MM.1S (cell line): ENCODE measurements at regions not wholly inside any gene's neighbourhood (a gene's known extent, or its start where the extent isn't known, plus 50 kb on each side); places are given as distances from the start of the nearest gene placed in this dataset.
A peak's percentile ranks its signal among the peaks of the same experiment; 100 is the strongest.

Experiments used
- DNase-seq: peaks from one replicate; pipeline ENCODE4 v3.0.0-alpha.2; 2015
- H2AFZ ChIP-seq: fragments of 300-600 bp; sonication (generic); 2 replicates; pipeline ENCODE4 v1.6.0; 2016; ENCODE audit warnings: antibody characterized with exemption, low read length
- H3F3A ChIP-seq: fragments of 300-600 bp; sonication (generic); 2 replicates; pipeline ENCODE4 v1.6.1; 2016; ENCODE audit warnings: mild to moderate bottlenecking, antibody characterized with exemption, low read length, moderate library complexity, mixed read lengths; ENCODE audit not compliant: insufficient read depth
- H3K27ac ChIP-seq: fragments of 300-600 bp; sonication (generic); 2 replicates; pipeline ENCODE4 v1.5.1; 2016; ENCODE audit warnings: mild to moderate bottlenecking, low read length
- H3K27me3 ChIP-seq: fragments of 300-600 bp; sonication (generic); replicated peaks from 2 replicates; pipeline ENCODE4 v1.6.0; 2016; ENCODE audit warnings: low read length; ENCODE audit not compliant: insufficient read depth
- H3K36me3 ChIP-seq: fragments of 300-600 bp; sonication (generic); replicated peaks from 2 replicates; pipeline ENCODE4 v1.6.1; 2016; ENCODE audit warnings: mild to moderate bottlenecking, low read length, mixed read lengths; ENCODE audit not compliant: insufficient read depth
- H3K4me1 ChIP-seq: fragments of 300-600 bp; sonication (generic); 2 replicates; pipeline ENCODE4 v1.6.1; 2016; ENCODE audit warnings: low read length, mixed read lengths
- H3K4me2 ChIP-seq: fragments of 300-600 bp; sonication (generic); 2 replicates; pipeline ENCODE4 v1.6.0; 2016; ENCODE audit warnings: low read depth, low read length
- H3K4me3 ChIP-seq: fragments of 300-600 bp; sonication (generic); 2 replicates; pipeline ENCODE4 v1.5.1; 2016; ENCODE audit warnings: low read length, mixed read lengths
- H3K79me2 ChIP-seq: fragments of 300-600 bp; sonication (generic); 2 replicates; pipeline ENCODE4 v1.6.1; 2016; ENCODE audit warnings: mixed run types, low read length, mixed read lengths
- H3K9ac ChIP-seq: fragments of 300-600 bp; sonication (generic); 2 replicates; pipeline ENCODE4 v1.6.1; 2016; ENCODE audit warnings: low read length, mixed read lengths
- H3K9me2 ChIP-seq: fragments of 300-600 bp; sonication (generic); replicated peaks from 2 replicates; pipeline ENCODE4 v1.6.1; 2016; ENCODE audit warnings: mild to moderate bottlenecking, low read length, mixed read lengths; ENCODE audit not compliant: insufficient read depth
- H3K9me3 ChIP-seq: fragments of 300-600 bp; sonication (generic); replicated peaks from 2 replicates; pipeline ENCODE4 v1.6.1; 2016; ENCODE audit warnings: mild to moderate bottlenecking, low read length, mixed read lengths; ENCODE audit not compliant: insufficient read depth
- H4K20me1 ChIP-seq: fragments of 300-600 bp; sonication (generic); 2 replicates; pipeline ENCODE4 v1.6.1; 2016; ENCODE audit warnings: mild to moderate bottlenecking, low read length, moderate library complexity, mixed read lengths; ENCODE audit not compliant: insufficient read depth
- EZH2 ChIP-seq: fragments of 300-600 bp; sonication (generic); optimal IDR thresholded peaks from 2 replicates; pipeline ENCODE3; 2017; ENCODE audit warnings: low read depth, mild to moderate bottlenecking, antibody characterized with exemption, low read length, mixed read lengths
- EZH2phosphoT487 ChIP-seq: fragments of 300-600 bp; sonication (generic); IDR thresholded peaks from 2 replicates; pipeline ENCODE4 v1.6.1; 2018; ENCODE audit warnings: antibody characterized with exemption, low read length
- TF ChIP-seq, protein P1 (sequence below): fragments of 300-600 bp; sonication (generic); IDR thresholded peaks from 2 replicates; pipeline ENCODE4 v1.5.1; 2016; ENCODE audit warnings: antibody characterized with exemption, low read length, mixed read lengths

DNA sequence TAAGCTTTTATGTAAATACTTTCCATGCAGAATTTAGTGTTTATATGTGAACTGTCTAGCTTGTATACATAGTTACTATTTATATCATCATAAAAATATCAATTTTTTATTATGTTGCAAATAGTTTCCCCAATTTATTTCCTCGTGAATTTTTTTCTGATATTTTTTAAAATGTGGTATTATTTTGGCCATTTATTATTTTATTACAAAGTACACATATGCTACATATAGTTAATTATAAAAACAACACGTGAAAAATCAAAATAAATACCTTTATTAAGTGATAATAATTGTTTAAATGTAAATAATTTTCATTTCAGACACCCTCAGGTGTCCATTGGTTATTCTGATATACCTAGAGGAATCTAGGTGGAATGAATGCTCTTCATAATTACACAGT, 1394.9 kb upstream of the PRR20A start:
- Histone ChIP-seq H2AFZ (no peak overlapping the region), H3K79me2 (no peaks in the 10 kb centered on the region), H3F3A (no peaks in the 10 kb centered on the region), H3K4me3 (no peak overlapping the region), H3K9me3 (no peaks in the 10 kb centered on the region), H3K36me3 (no peaks in the 10 kb centered on the region), H3K9me2 (no peaks in the 10 kb centered on the region), H4K20me1 (no peaks in the 10 kb centered on the region), H3K4me2 (no peak overlapping the region), H3K4me1 (no peaks in the 10 kb centered on the region), H3K27me3 (no peaks in the 10 kb centered on the region), H3K9ac (no peak overlapping the region), H3K27ac (no peak overlapping the region)
- DNase-seq: no peak
- no peak for TF ChIP-seq EZH2
- no peak for TF ChIP-seq EZH2phosphoT487
- TF ChIP-seq, protein P1, sequence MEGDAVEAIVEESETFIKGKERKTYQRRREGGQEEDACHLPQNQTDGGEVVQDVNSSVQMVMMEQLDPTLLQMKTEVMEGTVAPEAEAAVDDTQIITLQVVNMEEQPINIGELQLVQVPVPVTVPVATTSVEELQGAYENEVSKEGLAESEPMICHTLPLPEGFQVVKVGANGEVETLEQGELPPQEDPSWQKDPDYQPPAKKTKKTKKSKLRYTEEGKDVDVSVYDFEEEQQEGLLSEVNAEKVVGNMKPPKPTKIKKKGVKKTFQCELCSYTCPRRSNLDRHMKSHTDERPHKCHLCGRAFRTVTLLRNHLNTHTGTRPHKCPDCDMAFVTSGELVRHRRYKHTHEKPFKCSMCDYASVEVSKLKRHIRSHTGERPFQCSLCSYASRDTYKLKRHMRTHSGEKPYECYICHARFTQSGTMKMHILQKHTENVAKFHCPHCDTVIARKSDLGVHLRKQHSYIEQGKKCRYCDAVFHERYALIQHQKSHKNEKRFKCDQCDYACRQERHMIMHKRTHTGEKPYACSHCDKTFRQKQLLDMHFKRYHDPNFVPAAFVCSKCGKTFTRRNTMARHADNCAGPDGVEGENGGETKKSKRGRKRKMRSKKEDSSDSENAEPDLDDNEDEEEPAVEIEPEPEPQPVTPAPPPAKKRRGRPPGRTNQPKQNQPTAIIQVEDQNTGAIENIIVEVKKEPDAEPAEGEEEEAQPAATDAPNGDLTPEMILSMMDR: no peak

DNA sequence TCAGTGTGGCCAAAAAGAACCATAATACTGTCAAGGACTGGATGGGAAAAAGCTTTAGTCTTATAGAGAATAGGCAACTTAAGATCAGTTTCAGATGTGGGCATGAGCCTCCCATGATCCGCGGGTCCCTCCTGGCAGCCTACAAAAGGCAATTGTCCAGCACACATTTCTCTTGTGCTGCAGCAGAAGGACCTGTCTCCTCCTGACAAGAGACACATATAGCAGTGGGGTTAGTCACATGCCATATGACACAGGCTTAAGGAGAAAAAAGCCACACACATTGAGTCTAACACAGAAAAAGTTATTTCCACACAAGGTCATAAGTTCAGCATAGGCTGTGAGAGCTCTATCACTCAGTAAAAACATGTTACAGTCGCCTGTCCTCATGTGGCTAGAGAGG, 1378.7 kb upstream of the PRR20A start:
- no peaks in the 10 kb centered on the region for H4K20me1 ChIP-seq
- no peaks in the 10 kb centered on the region for H3K27me3 ChIP-seq
- TF ChIP-seq, protein P1: no peak
- TF ChIP-seq EZH2 (no peak), EZH2phosphoT487 (no peak)
- H3K36me3 ChIP-seq: no peaks in the 10 kb centered on the region
- H3K9me2 ChIP-seq: no peaks in the 10 kb centered on the region
- peak overlapping the region; percentile 24; the same call in 1 of the 2 replicates for H3K4me3 ChIP-seq
- no peaks in the 10 kb centered on the region for H3K9me3 ChIP-seq
- peak; percentile 6 for DNase-seq
- H3K27ac ChIP-seq: no peak overlapping the region
- no peaks in the 10 kb centered on the region for H3K4me1 ChIP-seq
- H3K79me2 ChIP-seq: no peaks in the 10 kb centered on the region
- no peak overlapping the region for H3K9ac ChIP-seq
- H3F3A ChIP-seq: no peaks in the 10 kb centered on the region
- H3K4me2 ChIP-seq: no peak overlapping the region; the same call in 1 of the 2 replicates
- peak overlapping the region; percentile 45; the same call in 1 of the 2 replicates for H2AFZ ChIP-seq

DNA sequence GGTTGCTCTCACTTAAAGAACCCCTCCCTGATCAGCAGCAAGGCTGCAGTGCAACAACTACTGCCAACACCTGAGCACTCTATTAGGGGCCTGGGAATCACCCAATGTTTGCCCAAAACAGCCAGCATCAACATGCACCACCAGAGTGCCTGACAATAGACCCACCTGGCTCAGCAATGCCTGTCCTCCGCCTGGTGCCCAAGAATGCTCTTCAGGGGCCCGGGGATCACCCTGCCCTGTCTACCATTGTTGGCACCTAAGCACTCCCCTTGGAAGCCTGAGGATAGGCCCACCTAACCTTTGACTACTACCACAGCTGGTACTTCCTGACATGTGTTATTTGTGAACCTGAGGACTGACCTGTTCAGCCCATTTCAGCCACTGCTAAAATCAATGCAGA, 1363.1 kb upstream of the PRR20A start:
- no peaks in the 10 kb centered on the region for H3K9me2 ChIP-seq
- TF ChIP-seq EZH2 (no peak), EZH2phosphoT487 (no peak)
- TF ChIP-seq, protein P1: no peak
- H3K4me3 ChIP-seq: no peak overlapping the region

More for the DNA sequence above, 1363.1 kb upstream of the PRR20A start:
- Histone ChIP-seq H2AFZ (no peak overlapping the region), H3K36me3 (no peaks in the 10 kb centered on the region), H4K20me1 (no peaks in the 10 kb centered on the region), H3F3A (no peaks in the 10 kb centered on the region), H3K27ac (no peak overlapping the region), H3K79me2 (no peaks in the 10 kb centered on the region), H3K4me2 (no peak overlapping the region), H3K27me3 (no peaks in the 10 kb centered on the region), H3K9me3 (no peaks in the 10 kb centered on the region), H3K4me1 (no peaks in the 10 kb centered on the region), H3K9ac (no peak overlapping the region)
- DNase-seq: no peak
